SH-SY5Y (cell line): ENCODE measurements at regions not wholly inside any gene's neighbourhood (a gene's known extent, or its start where the extent isn't known, plus 50 kb on each side); places are given as distances from the start of the nearest gene placed in this dataset.

Experiments used
- GATA2 ChIP-seq: IDR thresholded peaks from 2 replicates; pipeline ENCODE4 v1.6.1; 2011; ENCODE audit warnings: mild to moderate bottlenecking, low read depth, low read length
- GATA3 ChIP-seq: IDR thresholded peaks from 2 replicates; pipeline ENCODE4 v1.6.1; 2011; ENCODE audit warnings: low read depth, mild to moderate bottlenecking, low read length, moderate library complexity

DNA sequence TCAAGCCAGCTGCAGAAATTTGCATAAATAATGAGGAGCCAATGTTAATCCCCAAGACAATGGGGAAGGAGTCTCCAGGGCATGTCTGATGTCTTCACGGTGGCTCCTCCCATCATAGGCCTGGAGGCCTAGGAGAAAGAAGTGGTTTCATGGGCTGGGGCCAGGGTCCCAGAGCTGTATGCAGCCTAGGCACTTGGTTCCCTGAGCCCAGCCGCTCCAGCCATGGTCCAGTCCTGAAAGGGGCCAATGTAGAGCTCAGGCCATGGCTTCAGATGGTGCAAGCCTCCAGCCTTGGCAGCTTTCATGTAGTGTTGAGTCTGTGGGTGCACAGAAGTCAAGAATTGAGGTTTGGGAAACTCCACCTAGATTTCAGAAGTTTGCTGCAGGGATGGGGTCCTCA, 628.2 kb upstream of the GRIA3 start:
- TF ChIP-seq GATA3 (no peak), GATA2 (no peak)
